GM23248 (cell line): ENCODE measurements at regions not wholly inside any gene's neighbourhood (a gene's known extent, or its start where the extent isn't known, plus 50 kb on each side); places are given as distances from the start of the nearest gene placed in this dataset.
A peak's percentile ranks its signal among the peaks of the same experiment; 100 is the strongest.

Source experiments
- DNase-seq: peaks from one replicate; pipeline ENCODE4 v3.0.0-alpha.2; 2015
- H2AFZ ChIP-seq: fragments of 200-600 bp; sonication (generic); 2 replicates; pipeline ENCODE4 v1.6.1; 2016; ENCODE audit warnings: antibody characterized with exemption
- H3F3A ChIP-seq: fragments of 200-600 bp; sonication (generic); 2 replicates; pipeline ENCODE4 v1.6.1; 2016; ENCODE audit warnings: mild to moderate bottlenecking, antibody characterized with exemption, mixed run types; ENCODE audit not compliant: insufficient read depth
- H3K27ac ChIP-seq: fragments of 200-600 bp; sonication (generic); 2 replicates; pipeline ENCODE4 v1.5.1; 2016; ENCODE audit warnings: mild to moderate bottlenecking
- H3K27me3 ChIP-seq: fragments of 200-600 bp; sonication (generic); replicated peaks from 2 replicates; pipeline ENCODE4 v1.6.1; 2016; ENCODE audit warnings: mild to moderate bottlenecking; ENCODE audit not compliant: insufficient read depth
- H3K36me3 ChIP-seq: fragments of 200-600 bp; sonication (generic); 2 replicates; pipeline ENCODE4 v1.6.1; 2016; ENCODE audit warnings: low read depth, mild to moderate bottlenecking
- H3K4me1 ChIP-seq: fragments of 200-600 bp; sonication (generic); 2 replicates; pipeline ENCODE4 v1.6.1; 2016; ENCODE audit warnings: mild to moderate bottlenecking; ENCODE audit not compliant: insufficient read depth
- H3K4me2 ChIP-seq: fragments of 200-600 bp; sonication (generic); one replicate; pipeline ENCODE4 v1.6.1; 2016; ENCODE audit warnings: mild to moderate bottlenecking; ENCODE audit not compliant: unreplicated experiment
- H3K4me3 ChIP-seq: fragments of 200-600 bp; sonication (generic); 2 replicates; pipeline ENCODE4 v1.5.1; 2016; ENCODE audit warnings: mild to moderate bottlenecking
- H3K79me2 ChIP-seq: fragments of 200-600 bp; sonication (generic); 2 replicates; pipeline ENCODE4 v1.6.1; 2016; ENCODE audit warnings: mild to moderate bottlenecking; ENCODE audit not compliant: insufficient read depth
- H3K9ac ChIP-seq: fragments of 200-600 bp; sonication (generic); 2 replicates; pipeline ENCODE4 v1.6.1; 2016; ENCODE audit warnings: mild to moderate bottlenecking
- H3K9me2 ChIP-seq: fragments of 200-600 bp; sonication (generic); 2 replicates; pipeline ENCODE4 v1.6.1; 2016; ENCODE audit warnings: mixed run types, mild to moderate bottlenecking, moderate library complexity; ENCODE audit not compliant: insufficient read depth
- H3K9me3 ChIP-seq: fragments of 200-600 bp; sonication (generic); one replicate; pipeline ENCODE4 v1.6.1; 2017; ENCODE audit warnings: low read depth
- H4K20me1 ChIP-seq: fragments of 200-600 bp; sonication (generic); 2 replicates; pipeline ENCODE4 v1.6.0; 2016; ENCODE audit not compliant: insufficient read depth
- EZH2 ChIP-seq: fragments of 200-600 bp; sonication (generic); IDR thresholded peaks from 2 replicates; pipeline ENCODE4 v1.6.1; 2018; ENCODE audit warnings: antibody characterized with exemption, mild to moderate bottlenecking; ENCODE audit not compliant: insufficient read depth, poor library complexity, severe bottlenecking
- EZH2phosphoT487 ChIP-seq: fragments of 200-600 bp; sonication (generic); IDR thresholded peaks from 2 replicates; pipeline ENCODE4 v1.6.1; 2018; ENCODE audit warnings: antibody characterized with exemption, moderate library complexity, mild to moderate bottlenecking, low read depth; ENCODE audit not compliant: insufficient read depth
- WGBS, 2 experiments: methylation state at CpG; one replicate each; pipeline ENCODE4 v1.1.6; 2015 to 2017; ENCODE audit warnings: low lambda C conversion rate in 2 of 2, low coverage in 1 of 2; ENCODE audit errors: missing lambda C conversion rate in 2 of 2; 5-methylcytosine and 5-hydroxymethylcytosine counted together
- in situ Hi-C: fragments of 300-500 bp; cut with MboI; formaldehyde crosslinking; loops from 2 replicates; pipeline ENCODE4 v1.15.0; 2020

GRCh38 chr22:27388090-27388600 lies 413.4 kb downstream of the MN1 start:
- H3K27me3 ChIP-seq: peaks cover 6% of the 10 kb centered on the region
- no peaks in the 10 kb centered on the region for H3F3A ChIP-seq
- DNase-seq: no peak
- H3K4me1 ChIP-seq: no peaks in the 10 kb centered on the region
- H3K4me2 ChIP-seq: no peak overlapping the region
- in situ Hi-C loops: no loop called here
- H4K20me1 ChIP-seq: no peaks in the 10 kb centered on the region
- no peak overlapping the region for H3K9ac ChIP-seq
- no peak overlapping the region for H3K4me3 ChIP-seq
- H3K27ac ChIP-seq: no peak overlapping the region
- 88 to 100% methylated on average over 3 of the region's 3 CpGs for WGBS, 2 experiments
- TF ChIP-seq EZH2 (no peak), EZH2phosphoT487 (no peak)
- no peaks in the 10 kb centered on the region for H3K9me2 ChIP-seq
- H3K79me2 ChIP-seq: no peaks in the 10 kb centered on the region
- no peak overlapping the region for H2AFZ ChIP-seq
- no peaks in the 10 kb centered on the region for H3K36me3 ChIP-seq
- no peaks in the 10 kb centered on the region for H3K9me3 ChIP-seq

GRCh38 chr22:27389727-27390075 lies 411.9 kb downstream of the MN1 start:
- Histone ChIP-seq H4K20me1 (no peaks in the 10 kb centered on the region), H2AFZ (no peak overlapping the region), H3K4me1 (no peaks in the 10 kb centered on the region), H3K4me2 (no peak overlapping the region), H3K27ac (no peak overlapping the region), H3K4me3 (no peak overlapping the region), H3K36me3 (no peaks in the 10 kb centered on the region), H3K9me2 (no peaks in the 10 kb centered on the region), H3K9ac (no peak overlapping the region), H3F3A (no peaks in the 10 kb centered on the region), H3K79me2 (no peaks in the 10 kb centered on the region), H3K27me3 (peaks cover 6% of the 10 kb centered on the region), H3K9me3 (no peaks in the 10 kb centered on the region)
- TF ChIP-seq EZH2phosphoT487: no peak
- TF ChIP-seq EZH2: no peak
- 86 to 88% methylated on average over 2 of the region's 2 CpGs for WGBS, 2 experiments
- in situ Hi-C loops: no loop called here
- no peak for DNase-seq

- in situ Hi-C loops: no loop called here
- peak; percentile 12 for DNase-seq
- TF ChIP-seq EZH2 (no peak), EZH2phosphoT487 (no peak)
- no peak overlapping the region for H3K4me3 ChIP-seq
- H3K36me3 ChIP-seq: no peaks in the 10 kb centered on the region
- 30 to 35% methylated on average over 6 to 7 of the region's 7 CpGs for WGBS, 2 experiments
- no peaks in the 10 kb centered on the region for H3K9me3 ChIP-seq
- H3K27me3 ChIP-seq: peaks cover 5% of the 10 kb centered on the region
- H3K9me2 ChIP-seq: no peaks in the 10 kb centered on the region
- H3K4me2 ChIP-seq: no peak overlapping the region
- H4K20me1 ChIP-seq: no peaks in the 10 kb centered on the region
- H3K9ac ChIP-seq: no peak overlapping the region
- no peaks in the 10 kb centered on the region for H3K4me1 ChIP-seq
- H2AFZ ChIP-seq: no peak overlapping the region
- H3F3A ChIP-seq: no peaks in the 10 kb centered on the region
- H3K79me2 ChIP-seq: no peaks in the 10 kb centered on the region
- H3K27ac ChIP-seq: no peak overlapping the region
Measured at GRCh38 chr22:27391092-27391770, 410.3 kb downstream of the MN1 start.

GRCh38 chr22:27393371-27393770 lies 408.2 kb downstream of the MN1 start:
- WGBS, 2 experiments: 79 to 80% methylated on average over 4 of the region's 4 CpGs
- Histone ChIP-seq H3K4me2 (no peak overlapping the region), H4K20me1 (no peaks in the 10 kb centered on the region), H3K4me1 (no peaks in the 10 kb centered on the region), H2AFZ (no peak overlapping the region), H3K79me2 (no peaks in the 10 kb centered on the region), H3F3A (no peaks in the 10 kb centered on the region), H3K36me3 (no peaks in the 10 kb centered on the region), H3K27me3 (no peaks in the 10 kb centered on the region; the same call in 1 of the 2 replicates), H3K4me3 (no peak overlapping the region), H3K9ac (no peak overlapping the region), H3K9me3 (no peaks in the 10 kb centered on the region), H3K9me2 (no peaks in the 10 kb centered on the region), H3K27ac (no peak overlapping the region)
- in situ Hi-C loops: no loop called here
- TF ChIP-seq EZH2phosphoT487 (no peak), EZH2 (no peak)
- DNase-seq: peak; percentile 16
